Right lung (tissue), 2 donors: ENCODE measurements at regions not wholly inside any gene's neighbourhood (a gene's known extent, or its start where the extent isn't known, plus 50 kb on each side); places are given as distances from the start of the nearest gene placed in this dataset.
"Not testable (repeated sequence)": the region's sequence is repeated elsewhere in the genome, so short reads cannot be mapped to it uniquely, and the experiment has no call there.

Source experiments
- DNase-seq, 2 donors: peaks; one replicate each; pipeline ENCODE4 v3.0.0-alpha.2; 2013

GRCh38 chr15:28789401-28790114, 58.9 kb downstream of the GOLGA6L7 start:
- DNase-seq: peak in 1 of 2 donors; percentile 28

GRCh38 chr15:28788649-28789400, 59.6 kb downstream of the GOLGA6L7 start:
- peak in 1 of 2 donors; percentile 13 for DNase-seq

DNA sequence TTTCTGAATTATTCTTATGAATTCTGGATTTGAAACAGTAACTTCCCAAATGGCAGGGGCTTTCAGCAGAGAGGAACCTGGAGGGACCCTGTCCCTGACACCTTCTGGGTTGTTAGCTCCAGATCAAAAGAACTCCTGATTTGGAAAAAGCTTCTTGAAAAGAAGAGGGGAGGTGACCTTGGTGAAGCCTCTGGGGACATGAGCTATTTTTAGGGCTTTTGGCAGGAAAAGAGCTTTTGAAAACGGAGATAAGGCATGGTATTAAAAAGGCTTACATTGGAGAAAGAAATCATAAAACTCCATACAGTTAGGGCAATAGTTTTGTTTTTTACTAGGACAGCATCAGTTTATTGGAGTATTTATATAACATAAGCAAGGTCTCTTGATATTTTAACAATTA, 60.3 kb downstream of the GOLGA6L7 start:
- not testable (repeated sequence) for DNase-seq

- DNase-seq: no peak
Measured at GRCh38 chr15:28786521-28786920, 61.9 kb downstream of the GOLGA6L7 start.

DNA sequence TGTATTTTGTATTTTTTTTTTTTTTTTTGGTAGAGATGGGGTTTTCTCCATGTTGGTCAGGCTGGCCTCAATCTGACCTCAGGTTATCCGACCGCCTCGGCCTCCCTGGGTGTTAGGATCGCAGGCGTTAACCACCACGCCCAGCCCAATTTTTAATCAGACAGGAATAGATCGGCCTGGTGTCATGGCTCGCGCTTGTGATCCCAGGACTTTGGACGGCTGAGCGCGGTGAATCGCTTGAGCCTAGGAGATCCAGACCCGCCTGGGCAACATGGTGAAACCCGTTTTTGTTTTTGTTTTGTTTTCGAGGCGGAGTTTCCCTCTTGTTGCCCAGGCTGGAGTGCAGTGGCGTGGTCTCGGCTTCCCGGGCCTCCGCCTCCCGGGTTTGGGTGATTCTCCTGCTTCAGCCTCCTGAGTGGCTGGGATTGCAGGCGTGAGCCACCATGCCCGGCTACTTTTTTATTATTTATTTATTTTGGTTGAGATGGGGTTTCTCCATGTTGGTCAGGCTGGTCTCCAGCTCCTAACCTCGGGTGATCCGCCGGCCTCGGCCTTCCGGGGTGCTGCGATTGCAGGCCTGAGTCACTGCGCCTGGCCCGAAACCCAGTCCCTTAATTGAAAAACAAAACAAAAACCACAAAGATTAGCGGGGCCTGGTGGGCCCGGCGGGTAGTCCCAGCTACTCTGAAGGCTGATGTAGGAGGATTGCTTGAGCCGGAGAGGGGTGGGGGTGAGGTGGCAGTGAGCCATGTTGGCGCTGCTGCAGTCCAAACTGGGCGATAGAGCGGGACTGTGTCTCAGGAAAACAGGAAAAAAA, 63.9 kb downstream of the GOLGA6L7 start:
- DNase-seq: not testable (repeated sequence)

- DNase-seq: no peak
Measured at GRCh38 chr15:28783873-28784272, 64.6 kb downstream of the GOLGA6L7 start.

DNA sequence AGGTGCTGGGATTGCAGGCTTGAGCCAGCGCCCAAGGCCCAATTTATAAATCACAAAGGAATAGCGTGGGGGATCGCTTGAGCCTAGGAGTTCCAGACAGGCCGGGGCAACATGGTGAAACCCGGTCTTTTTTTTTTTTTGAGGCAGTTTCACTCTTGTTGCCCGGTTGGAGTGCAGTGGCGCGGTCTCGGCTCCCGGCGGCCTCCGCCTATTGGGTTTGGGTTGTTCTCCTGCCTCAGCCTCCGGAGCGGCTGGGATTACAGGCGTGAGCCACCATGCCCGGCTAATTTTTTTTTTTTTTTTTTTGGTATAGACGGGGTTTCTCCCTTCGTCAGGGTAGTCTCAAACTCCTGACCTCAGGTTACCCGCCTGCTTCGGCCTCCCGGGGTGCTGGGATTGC, 65.0 kb downstream of the GOLGA6L7 start:
- no peak for DNase-seq

DNA sequence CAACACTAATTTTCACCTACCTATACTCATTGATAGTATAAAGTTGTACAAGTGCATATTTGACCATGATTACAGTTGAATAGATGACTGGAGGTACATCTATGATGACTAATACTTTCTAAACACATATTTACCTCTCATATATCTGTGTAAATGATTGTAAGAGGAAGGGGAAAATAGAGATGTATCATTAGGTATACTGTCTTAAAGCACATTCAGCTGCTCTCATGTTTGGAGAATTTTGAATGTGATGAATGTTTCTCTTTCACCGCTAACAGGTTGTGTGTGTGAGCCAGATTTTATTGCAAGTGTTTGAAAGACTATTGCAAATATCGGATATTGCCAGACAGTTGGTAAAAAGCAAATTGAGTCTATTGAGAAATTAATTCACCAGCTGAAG, 66.2 kb upstream of the GOLGA8M start:
- DNase-seq: not testable (repeated sequence)

- not testable (repeated sequence) for DNase-seq
Measured at GRCh38 chr15:28772857-28773256, 60.6 kb upstream of the GOLGA8M start.
